Activated B cell treated with CpG ODN at 0.5 μM for 24 hours (primary cell): ENCODE measurements at regions not wholly inside any gene's neighbourhood (a gene's known extent, or its start where the extent isn't known, plus 50 kb on each side); places are given as distances from the start of the nearest gene placed in this dataset.

Experiments used
- ATAC-seq: fragments of 200-7000 bp; cut with Tn5 transposase; one replicate; pipeline ENCODE4 v1.10.0; 2021; ENCODE audit warnings: low read depth, mild to moderate bottlenecking, moderate library complexity
- CTCF ChIA-PET: fragments of 350-600 bp; sonication (Branson Sonifier 250); formaldehyde crosslinking; loops from one replicate; lab custom pipeline; 2021; ENCODE audit warnings: antibody characterized with exemption; lab: Charles Lee
- POLR2A ChIA-PET: fragments of 350-600 bp; sonication (Branson Sonifier 250); formaldehyde crosslinking; loops from one replicate; lab custom pipeline; 2021; ENCODE audit warnings: antibody characterized with exemption; lab: Charles Lee
- DNase-seq: peaks from one replicate; pipeline ENCODE4 v3.0.0; 2022
- H3K27ac Mint-ChIP-seq: one replicate; pipeline ENCODE4 v1.8.0; 2020; ENCODE audit warnings: mixed read lengths
- H3K27me3 Mint-ChIP-seq: one replicate; pipeline ENCODE4 v1.8.0; 2021; ENCODE audit warnings: mixed read lengths
- H3K36me3 Mint-ChIP-seq: one replicate; pipeline ENCODE4 v1.8.0; 2021; ENCODE audit warnings: low read depth, mixed read lengths
- H3K4me1 Mint-ChIP-seq: one replicate; pipeline ENCODE4 v1.8.0; 2021; ENCODE audit warnings: mixed read lengths
- H3K4me3 Mint-ChIP-seq: one replicate; pipeline ENCODE4 v1.8.0; 2020; ENCODE audit warnings: mild to moderate bottlenecking, mixed read lengths
- H3K9me3 Mint-ChIP-seq: one replicate; pipeline ENCODE4 v1.8.0; 2020; ENCODE audit warnings: mixed read lengths
- intact Hi-C: fragments of 100-400 bp; cut with micrococcal nuclease; formaldehyde crosslinking; loops from one replicate; pipeline ENCODE4 v1.15.1; 2024
- TF ChIP-seq, protein P1 (sequence below): fragments of 200-600 bp; IDR thresholded peaks from one replicate; pipeline ENCODE4 v1.8.0; 2022; ENCODE audit warnings: antibody characterized with exemption, mild to moderate bottlenecking

DNA sequence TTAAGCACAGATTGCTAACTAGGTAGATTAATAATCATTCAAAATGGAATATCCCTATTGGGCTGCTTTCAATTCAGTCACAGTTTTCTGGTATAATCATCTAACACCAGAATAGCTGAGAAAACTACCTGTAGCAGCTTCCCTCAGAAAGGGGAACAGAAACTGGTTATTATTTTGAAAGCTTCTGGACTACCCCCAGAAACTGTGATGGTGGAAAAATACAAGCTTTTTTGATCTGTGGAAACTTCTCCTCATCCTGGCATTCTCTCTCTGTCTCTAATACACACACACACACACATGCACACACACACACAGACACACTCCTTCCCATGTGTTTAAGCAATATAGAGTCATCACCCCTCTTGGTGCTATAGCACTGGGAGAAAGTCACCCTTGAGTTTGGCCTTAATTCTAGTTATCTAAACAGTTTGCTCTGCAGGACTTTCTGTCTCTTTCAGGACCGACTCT, 251.5 kb upstream of the LMO3 start:
- no peak for ATAC-seq
- POLR2A ChIA-PET, result no interaction called here

DNA sequence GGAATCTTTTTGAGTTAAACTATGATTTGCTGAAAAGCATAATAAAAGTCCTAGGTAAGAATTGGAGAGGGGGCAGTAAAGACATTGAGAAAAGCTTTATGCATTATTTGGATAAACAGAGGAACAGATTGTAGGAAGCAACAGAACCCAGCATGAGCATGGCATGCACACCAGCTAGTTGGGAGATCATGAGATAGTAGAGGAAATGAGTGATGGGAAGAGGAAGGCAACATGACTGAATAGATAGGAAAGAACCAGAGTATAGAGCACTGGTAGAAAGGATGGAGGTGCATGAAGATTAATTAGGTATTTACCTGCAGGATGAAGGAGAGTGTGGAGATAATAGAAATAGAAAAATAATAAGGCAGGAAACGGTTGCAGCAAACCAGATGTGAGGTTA, 248.5 kb upstream of the LMO3 start:
- Mint-ChIP-seq H3K4me1 (no peaks in the 10 kb centered on the region), H3K27me3 (no peaks in the 10 kb centered on the region), H3K4me3 (no peak overlapping the region), H3K9me3 (no peaks in the 10 kb centered on the region), H3K36me3 (no peaks in the 10 kb centered on the region), H3K27ac (no peak overlapping the region)
- DNase-seq, result no peak
- intact Hi-C loops, result no loop called here
- ATAC-seq, result no peak
- TF ChIP-seq, protein P1, sequence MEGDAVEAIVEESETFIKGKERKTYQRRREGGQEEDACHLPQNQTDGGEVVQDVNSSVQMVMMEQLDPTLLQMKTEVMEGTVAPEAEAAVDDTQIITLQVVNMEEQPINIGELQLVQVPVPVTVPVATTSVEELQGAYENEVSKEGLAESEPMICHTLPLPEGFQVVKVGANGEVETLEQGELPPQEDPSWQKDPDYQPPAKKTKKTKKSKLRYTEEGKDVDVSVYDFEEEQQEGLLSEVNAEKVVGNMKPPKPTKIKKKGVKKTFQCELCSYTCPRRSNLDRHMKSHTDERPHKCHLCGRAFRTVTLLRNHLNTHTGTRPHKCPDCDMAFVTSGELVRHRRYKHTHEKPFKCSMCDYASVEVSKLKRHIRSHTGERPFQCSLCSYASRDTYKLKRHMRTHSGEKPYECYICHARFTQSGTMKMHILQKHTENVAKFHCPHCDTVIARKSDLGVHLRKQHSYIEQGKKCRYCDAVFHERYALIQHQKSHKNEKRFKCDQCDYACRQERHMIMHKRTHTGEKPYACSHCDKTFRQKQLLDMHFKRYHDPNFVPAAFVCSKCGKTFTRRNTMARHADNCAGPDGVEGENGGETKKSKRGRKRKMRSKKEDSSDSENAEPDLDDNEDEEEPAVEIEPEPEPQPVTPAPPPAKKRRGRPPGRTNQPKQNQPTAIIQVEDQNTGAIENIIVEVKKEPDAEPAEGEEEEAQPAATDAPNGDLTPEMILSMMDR, result no peak
- CTCF ChIA-PET, result no interaction called here
- POLR2A ChIA-PET, result no interaction called here

More for the DNA sequence above, 251.5 kb upstream of the LMO3 start:
- CTCF ChIA-PET, result no interaction called here
- Mint-ChIP-seq H3K4me3 (no peak overlapping the region), H3K4me1 (no peaks in the 10 kb centered on the region), H3K9me3 (no peaks in the 10 kb centered on the region), H3K36me3 (no peaks in the 10 kb centered on the region), H3K27me3 (no peaks in the 10 kb centered on the region), H3K27ac (no peak overlapping the region)
- DNase-seq, result no peak
- intact Hi-C loops, result no loop called here
- TF ChIP-seq, protein P1, result no peak

DNA sequence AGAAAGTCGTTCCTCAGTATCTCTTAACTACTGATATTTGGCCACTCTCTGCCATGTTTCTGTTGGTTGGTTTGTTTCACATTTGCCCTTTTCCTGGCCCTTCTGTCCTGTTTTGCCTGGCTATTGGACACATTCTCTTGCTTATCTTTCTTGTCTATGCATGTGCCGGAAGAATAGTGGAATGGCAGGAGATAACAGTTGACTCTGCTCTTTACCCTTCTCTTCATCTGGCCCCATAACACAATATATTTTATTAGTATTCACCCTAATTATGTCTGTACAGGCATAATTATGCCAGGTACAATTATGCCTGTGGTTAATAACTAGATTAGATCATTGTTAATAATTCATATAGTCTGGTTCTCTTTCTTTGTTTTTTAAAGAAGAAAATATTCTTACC, 243.5 kb upstream of the LMO3 start:
- Mint-ChIP-seq H3K4me1 (no peaks in the 10 kb centered on the region), H3K27ac (no peak overlapping the region), H3K36me3 (no peaks in the 10 kb centered on the region), H3K27me3 (no peaks in the 10 kb centered on the region), H3K9me3 (peaks cover 7% of the 10 kb centered on the region), H3K4me3 (no peak overlapping the region)
- ChIA-PET POLR2A (no interaction called here), CTCF (no interaction called here)
- DNase-seq (no peak), ATAC-seq (no peak)
- intact Hi-C loops, result no loop called here
- TF ChIP-seq, protein P1, result no peak

DNA sequence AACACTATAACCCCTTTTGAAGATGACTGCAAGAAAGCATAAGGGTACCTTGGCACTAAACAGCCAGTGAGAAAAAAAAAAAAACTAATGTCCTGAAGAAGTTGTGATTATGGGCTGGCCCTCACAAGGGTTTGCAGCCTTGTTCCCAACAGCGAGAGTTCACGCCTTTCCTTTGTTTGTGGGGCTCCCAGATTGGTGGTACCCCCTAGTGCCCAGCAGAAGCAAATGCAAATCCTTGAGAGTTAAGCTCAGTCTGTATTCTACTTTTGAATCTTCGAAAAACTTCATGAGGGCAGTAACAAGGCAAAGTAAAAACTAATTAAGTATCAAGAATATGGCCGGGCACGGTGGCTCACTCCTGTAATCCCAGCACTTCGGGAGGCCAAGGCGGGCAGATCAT, 238.9 kb upstream of the LMO3 start:
- DNase-seq (no peak), ATAC-seq (no peak)
- intact Hi-C loops, result no loop called here
- H3K4me1 Mint-ChIP-seq, result no peaks in the 10 kb centered on the region
- ChIA-PET POLR2A (no interaction called here), CTCF (no interaction called here)
- H3K36me3 Mint-ChIP-seq, result no peaks in the 10 kb centered on the region
- H3K27me3 Mint-ChIP-seq, result no peaks in the 10 kb centered on the region
- no peak overlapping the region for H3K4me3 Mint-ChIP-seq
- H3K9me3 Mint-ChIP-seq, result peaks cover 7% of the 10 kb centered on the region
- TF ChIP-seq, protein P1, result no peak
- no peak overlapping the region for H3K27ac Mint-ChIP-seq

DNA sequence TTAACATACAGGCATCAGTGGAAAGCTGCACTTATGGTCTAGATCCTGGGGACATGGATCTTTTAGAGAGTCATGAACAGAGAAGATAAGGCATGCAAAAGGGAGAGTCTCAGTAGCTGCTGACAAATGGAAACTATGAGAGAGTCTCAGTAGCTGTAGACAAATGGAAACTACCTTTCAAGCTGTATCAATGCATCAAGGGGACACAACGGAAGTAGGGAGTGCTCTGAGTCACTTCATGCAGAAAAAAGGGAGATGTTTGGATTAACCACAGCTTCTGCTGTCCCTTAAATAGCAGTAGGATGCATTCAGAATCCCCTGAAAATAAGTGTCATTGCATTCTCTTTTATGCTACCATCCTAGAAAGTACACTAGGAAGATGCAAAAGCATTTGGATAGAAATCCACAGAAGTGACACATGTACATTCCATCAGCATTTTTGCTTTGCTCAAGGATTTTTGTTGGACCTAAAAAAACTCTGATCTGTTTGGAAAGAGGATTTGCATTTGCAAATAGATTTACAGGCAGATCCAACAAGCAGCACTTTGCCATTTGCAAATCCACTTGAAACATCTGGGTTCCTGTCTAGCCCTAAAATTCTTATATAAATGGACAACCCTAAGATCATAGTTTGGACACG, 227.5 kb upstream of the LMO3 start:
- TF ChIP-seq, protein P1, result no peak
- Mint-ChIP-seq H3K27ac (no peak overlapping the region), H3K27me3 (no peaks in the 10 kb centered on the region), H3K9me3 (no peaks in the 10 kb centered on the region), H3K4me3 (no peak overlapping the region), H3K36me3 (no peaks in the 10 kb centered on the region), H3K4me1 (no peaks in the 10 kb centered on the region)
- ChIA-PET POLR2A (no interaction called here), CTCF (no interaction called here)
- ATAC-seq (no peak), DNase-seq (no peak)
- intact Hi-C loops, result no loop called here
